ENCODE measurements at regions not wholly inside any gene's neighbourhood (a gene's known extent, or its start where the extent isn't known, plus 50 kb on each side); places are given as distances from the start of the nearest gene placed in this dataset.

DNA sequence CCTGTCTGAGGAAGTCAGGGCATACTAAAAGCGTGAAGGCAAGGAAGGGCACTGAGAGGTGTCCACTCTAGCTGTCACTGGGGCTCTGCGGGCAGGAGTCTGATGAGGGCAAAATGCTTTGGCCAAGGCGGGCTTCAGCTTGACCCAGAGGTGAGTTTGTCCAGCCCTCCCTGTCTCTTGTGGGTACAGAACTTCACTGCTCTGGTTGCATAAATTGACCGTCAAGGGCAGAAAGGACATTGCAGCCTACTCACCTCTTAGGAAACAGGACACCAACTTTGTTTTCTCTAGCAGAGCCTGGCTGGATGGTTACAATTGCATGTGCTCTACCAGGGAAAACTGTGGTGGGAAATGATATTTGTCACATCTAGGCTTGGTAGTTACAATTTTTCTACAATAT, 170.9 kb downstream of the TMEM38B start:
- no peaks in the 10 kb centered on the region for H3K4me1 ChIP-seq (ENCODE audit: control insufficient read depth, insufficient read depth, low read length, poor library complexity, severe bottlenecking)

DNA sequence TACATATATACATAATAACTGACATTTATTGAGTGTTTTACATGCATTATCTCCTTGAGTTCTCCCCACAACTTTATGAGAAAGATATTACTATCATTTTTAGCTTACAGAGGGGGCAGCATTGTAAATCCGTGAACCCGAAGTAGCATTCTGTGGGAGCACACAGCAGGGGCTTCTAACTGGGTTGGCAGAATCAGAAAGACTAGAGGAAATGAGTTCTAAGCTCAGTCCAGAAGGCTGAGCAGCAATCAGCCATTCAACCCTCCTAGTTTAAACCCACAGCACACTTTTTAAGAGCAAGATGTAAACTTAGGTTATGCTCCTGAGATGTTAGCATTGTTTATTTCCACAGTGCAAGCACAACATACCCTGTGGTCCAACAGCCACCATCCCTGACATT, 177.2 kb downstream of the TMEM38B start:
- no peaks in the 10 kb centered on the region for H3K36me3 Mint-ChIP-seq
- H3K4me1 Mint-ChIP-seq, result no peaks in the 10 kb centered on the region
- no peaks in the 10 kb centered on the region for H3K4me1 ChIP-seq (ENCODE audit: control insufficient read depth, insufficient read depth, low read length, poor library complexity, severe bottlenecking)
- peaks cover 2% of the 10 kb centered on the region for H3K27me3 ChIP-seq (ENCODE audit: control insufficient read depth, insufficient read depth, low read length)
- H3K4me3 Mint-ChIP-seq, result no peak overlapping the region
- H3K27ac Mint-ChIP-seq, result no peak overlapping the region
- DNase-seq (no peak), ATAC-seq (ENCODE audit: low read depth in 2 of 2) (no peak)
- H3K9me3 Mint-ChIP-seq, result peaks cover 0 to 3% (median 0%) of the 10 kb centered on the region in 7 donors
- no peaks in the 10 kb centered on the region for H3K36me3 ChIP-seq (ENCODE audit: control insufficient read depth, insufficient read depth, low read length)
- no peaks in the 10 kb centered on the region for H3K9me3 ChIP-seq (ENCODE audit: control insufficient read depth in 2 of 2, low read length in 2 of 2)
- H3K4me3 ChIP-seq (ENCODE audit: low read depth, low read length), result no peak overlapping the region
- no peak overlapping the region for H3K27ac ChIP-seq (ENCODE audit: insufficient read depth, low read length, poor library complexity, severe bottlenecking)
- no peaks in the 10 kb centered on the region for H3K27me3 Mint-ChIP-seq

More for the DNA sequence above, 170.9 kb downstream of the TMEM38B start:
- Mint-ChIP-seq H3K4me3 (no peak overlapping the region), H3K27me3 (no peaks in the 10 kb centered on the region), H3K27ac (no peak overlapping the region), H3K4me1 (no peaks in the 10 kb centered on the region), H3K36me3 (no peaks in the 10 kb centered on the region), H3K9me3 (peaks cover 0 to 8% (median 5%) of the 10 kb centered on the region in 7 donors)
- peaks cover 2% of the 10 kb centered on the region for H3K27me3 ChIP-seq (ENCODE audit: control insufficient read depth, insufficient read depth, low read length)
- no peak overlapping the region for H3K4me3 ChIP-seq (ENCODE audit: low read depth, low read length)
- no peaks in the 10 kb centered on the region for H3K9me3 ChIP-seq (ENCODE audit: control insufficient read depth in 2 of 2, low read length in 2 of 2)
- H3K36me3 ChIP-seq (ENCODE audit: control insufficient read depth, insufficient read depth, low read length), result no peaks in the 10 kb centered on the region
- H3K27ac ChIP-seq (ENCODE audit: insufficient read depth, low read length, poor library complexity, severe bottlenecking), result no peak overlapping the region
- ATAC-seq (ENCODE audit: low read depth in 2 of 2) (no peak), DNase-seq (no peak)

DNA sequence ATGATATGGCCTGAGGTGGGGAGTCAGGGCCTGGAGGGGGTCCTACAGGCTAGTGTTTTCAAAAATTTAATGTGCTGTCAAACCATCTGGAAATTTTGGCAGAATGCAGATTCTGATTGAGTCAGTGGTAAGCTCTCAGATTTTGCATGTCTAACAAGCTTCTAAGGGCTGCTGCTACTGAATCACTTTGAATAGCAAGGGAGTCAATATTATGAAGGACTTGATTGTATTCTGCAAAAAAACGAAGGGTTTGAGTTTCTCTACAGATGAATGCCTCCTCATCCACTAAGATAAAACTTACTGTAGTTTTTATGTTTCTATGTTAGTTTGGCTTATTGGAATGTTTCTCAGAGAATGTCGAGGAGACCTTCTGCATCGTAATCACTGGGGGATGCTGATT, 179.5 kb downstream of the TMEM38B start:
- Histone ChIP-seq H3K9me3 (ENCODE audit: control insufficient read depth in 2 of 2, low read length in 2 of 2) (no peaks in the 10 kb centered on the region), H3K4me1 (ENCODE audit: control insufficient read depth, insufficient read depth, low read length, poor library complexity, severe bottlenecking) (no peaks in the 10 kb centered on the region), H3K36me3 (ENCODE audit: control insufficient read depth, insufficient read depth, low read length) (no peaks in the 10 kb centered on the region), H3K27ac (ENCODE audit: insufficient read depth, low read length, poor library complexity, severe bottlenecking) (no peak overlapping the region), H3K4me3 (ENCODE audit: low read depth, low read length) (no peak overlapping the region), H3K27me3 (ENCODE audit: control insufficient read depth, insufficient read depth, low read length) (peaks cover 2% of the 10 kb centered on the region)
- no peaks in the 10 kb centered on the region for H3K4me1 Mint-ChIP-seq
- no peak overlapping the region for H3K27ac Mint-ChIP-seq
- no peaks in the 10 kb centered on the region for H3K36me3 Mint-ChIP-seq
- H3K9me3 Mint-ChIP-seq, result peaks cover 0 to 1% (median 0%) of the 10 kb centered on the region in 7 donors
- no peak for DNase-seq
- peaks cover 9% of the 10 kb centered on the region for H3K27me3 Mint-ChIP-seq
- H3K4me3 Mint-ChIP-seq, result no peak overlapping the region
- ATAC-seq (ENCODE audit: low read depth in 2 of 2), result no peak

DNA sequence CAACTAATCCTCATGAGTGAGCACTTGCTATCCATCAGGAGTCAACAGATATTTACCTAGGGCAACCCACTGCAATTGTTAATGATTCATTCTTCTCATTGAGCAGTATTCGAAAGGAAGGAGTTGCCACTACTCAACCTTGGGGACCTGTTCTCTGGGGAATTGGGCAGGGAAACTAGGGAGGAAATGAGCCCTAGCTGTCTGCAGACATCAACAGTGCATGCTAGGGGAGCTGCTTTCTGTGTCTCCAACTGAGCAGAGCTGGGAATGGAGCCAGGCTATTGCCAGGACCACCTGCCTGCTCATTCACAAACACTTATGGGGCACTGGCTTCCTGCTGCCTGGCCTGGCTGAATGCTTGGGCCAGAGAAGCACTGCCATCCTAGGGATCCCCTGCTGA, 183.4 kb downstream of the TMEM38B start:
- DNase-seq (no peak), ATAC-seq (ENCODE audit: low read depth in 2 of 2) (no peak)
- no peak overlapping the region for H3K4me3 ChIP-seq (ENCODE audit: low read depth, low read length)
- peaks cover 0 to 3% (median 0%) of the 10 kb centered on the region in 4 donors for H3K4me1 Mint-ChIP-seq
- no peak overlapping the region for H3K4me3 Mint-ChIP-seq
- H3K4me1 ChIP-seq (ENCODE audit: control insufficient read depth, insufficient read depth, low read length, poor library complexity, severe bottlenecking), result no peaks in the 10 kb centered on the region
- H3K27me3 Mint-ChIP-seq, result peaks cover 9% of the 10 kb centered on the region
- H3K9me3 Mint-ChIP-seq, result peaks cover 0 to 1% (median 0%) of the 10 kb centered on the region in 7 donors
- H3K36me3 Mint-ChIP-seq, result no peaks in the 10 kb centered on the region
- H3K36me3 ChIP-seq (ENCODE audit: control insufficient read depth, insufficient read depth, low read length), result no peaks in the 10 kb centered on the region
- no peak overlapping the region for H3K27ac ChIP-seq (ENCODE audit: insufficient read depth, low read length, poor library complexity, severe bottlenecking)
- no peak overlapping the region for H3K27ac Mint-ChIP-seq
- no peaks in the 10 kb centered on the region for H3K27me3 ChIP-seq (ENCODE audit: control insufficient read depth, insufficient read depth, low read length)
- no peaks in the 10 kb centered on the region for H3K9me3 ChIP-seq (ENCODE audit: control insufficient read depth in 2 of 2, low read length in 2 of 2)

DNA sequence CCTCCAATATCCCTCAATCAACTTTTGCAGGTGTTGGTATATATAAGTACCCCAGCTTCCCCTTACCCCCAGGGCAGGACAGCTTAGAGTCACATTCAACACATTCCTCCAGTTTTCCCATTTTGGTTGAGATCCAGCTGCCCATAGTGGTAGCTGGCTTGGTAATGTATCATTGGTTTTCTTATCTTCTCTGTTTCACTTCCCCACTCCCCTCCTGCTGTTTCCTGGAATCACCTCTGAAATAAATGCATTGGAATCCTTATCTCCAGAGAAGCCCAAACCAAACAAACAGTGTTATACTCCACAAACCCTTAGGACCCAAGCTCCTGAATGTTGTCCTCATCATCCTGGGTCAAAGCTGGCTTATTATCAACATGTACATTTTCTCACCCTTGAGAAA, 184.8 kb downstream of the TMEM38B start:
- Mint-ChIP-seq H3K4me1 (peaks cover 0 to 6% (median 5%) of the 10 kb centered on the region in 4 donors), H3K27ac (no peak overlapping the region), H3K9me3 (peaks cover 0 to 1% (median 0%) of the 10 kb centered on the region in 7 donors), H3K27me3 (peaks cover 9% of the 10 kb centered on the region), H3K4me3 (no peak overlapping the region), H3K36me3 (no peaks in the 10 kb centered on the region)
- Histone ChIP-seq H3K27me3 (ENCODE audit: control insufficient read depth, insufficient read depth, low read length) (no peaks in the 10 kb centered on the region), H3K4me3 (ENCODE audit: low read depth, low read length) (no peak overlapping the region), H3K4me1 (ENCODE audit: control insufficient read depth, insufficient read depth, low read length, poor library complexity, severe bottlenecking) (no peaks in the 10 kb centered on the region), H3K9me3 (ENCODE audit: control insufficient read depth in 2 of 2, low read length in 2 of 2) (no peaks in the 10 kb centered on the region), H3K27ac (ENCODE audit: insufficient read depth, low read length, poor library complexity, severe bottlenecking) (no peak overlapping the region), H3K36me3 (ENCODE audit: control insufficient read depth, insufficient read depth, low read length) (no peaks in the 10 kb centered on the region)
- DNase-seq (no peak), ATAC-seq (ENCODE audit: low read depth in 2 of 2) (no peak)

DNA sequence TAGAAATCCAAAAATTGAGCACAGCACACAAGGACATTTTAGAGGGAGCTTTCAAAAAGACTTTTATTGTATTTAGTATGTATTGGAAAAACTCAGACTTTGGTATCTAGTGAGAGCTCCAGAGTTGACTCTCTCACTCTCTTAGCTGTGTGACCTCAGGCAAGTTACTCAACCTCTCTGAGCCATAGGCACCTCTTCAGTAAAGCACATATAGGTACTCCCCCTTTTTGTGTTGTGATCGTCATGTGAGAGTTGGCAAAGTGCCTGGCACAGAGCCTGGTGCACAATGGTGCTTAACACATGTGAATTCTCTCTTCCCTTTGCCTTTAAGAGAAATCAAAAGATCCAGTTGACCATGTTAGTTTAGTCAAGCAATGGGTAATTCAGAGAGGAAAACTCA, 186.2 kb downstream of the TMEM38B start:
- H3K27ac Mint-ChIP-seq, result no peak overlapping the region
- no peaks in the 10 kb centered on the region for H3K27me3 ChIP-seq (ENCODE audit: control insufficient read depth, insufficient read depth, low read length)
- no peaks in the 10 kb centered on the region for H3K9me3 ChIP-seq (ENCODE audit: control insufficient read depth in 2 of 2, low read length in 2 of 2)
- H3K4me3 Mint-ChIP-seq, result no peak overlapping the region
- H3K36me3 ChIP-seq (ENCODE audit: control insufficient read depth, insufficient read depth, low read length), result no peaks in the 10 kb centered on the region
- no peaks in the 10 kb centered on the region for H3K4me1 ChIP-seq (ENCODE audit: control insufficient read depth, insufficient read depth, low read length, poor library complexity, severe bottlenecking)
- ATAC-seq (ENCODE audit: low read depth in 2 of 2) (no peak), DNase-seq (no peak)
- H3K36me3 Mint-ChIP-seq, result no peaks in the 10 kb centered on the region
- H3K27me3 Mint-ChIP-seq, result peaks cover 9% of the 10 kb centered on the region
- peaks cover 0 to 9% (median 9%) of the 10 kb centered on the region in 4 donors for H3K4me1 Mint-ChIP-seq
- H3K27ac ChIP-seq (ENCODE audit: insufficient read depth, low read length, poor library complexity, severe bottlenecking), result no peak overlapping the region
- H3K9me3 Mint-ChIP-seq, result peaks cover 0 to 1% (median 0%) of the 10 kb centered on the region in 7 donors
- H3K4me3 ChIP-seq (ENCODE audit: low read depth, low read length), result no peak overlapping the region

DNA sequence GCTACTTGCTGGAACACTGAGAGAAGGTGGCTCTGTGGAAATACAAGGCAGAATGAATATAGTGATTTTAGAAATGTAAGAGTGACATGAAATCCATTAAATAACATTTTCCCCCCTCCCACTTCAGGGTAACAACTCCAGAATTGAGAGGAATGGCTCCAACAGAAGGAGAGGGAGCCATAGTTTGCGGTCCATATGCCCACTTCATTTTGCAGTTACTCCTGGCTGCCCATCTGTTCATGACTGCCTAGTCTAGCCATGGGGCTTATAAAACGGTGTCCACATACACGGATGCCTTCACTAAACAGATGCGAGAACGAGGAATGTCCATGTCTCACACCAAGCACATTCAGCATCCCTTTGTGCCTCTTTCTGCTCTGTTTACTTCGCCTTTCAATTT, 186.7 kb downstream of the TMEM38B start:
- DNase-seq, result no peak

DNA sequence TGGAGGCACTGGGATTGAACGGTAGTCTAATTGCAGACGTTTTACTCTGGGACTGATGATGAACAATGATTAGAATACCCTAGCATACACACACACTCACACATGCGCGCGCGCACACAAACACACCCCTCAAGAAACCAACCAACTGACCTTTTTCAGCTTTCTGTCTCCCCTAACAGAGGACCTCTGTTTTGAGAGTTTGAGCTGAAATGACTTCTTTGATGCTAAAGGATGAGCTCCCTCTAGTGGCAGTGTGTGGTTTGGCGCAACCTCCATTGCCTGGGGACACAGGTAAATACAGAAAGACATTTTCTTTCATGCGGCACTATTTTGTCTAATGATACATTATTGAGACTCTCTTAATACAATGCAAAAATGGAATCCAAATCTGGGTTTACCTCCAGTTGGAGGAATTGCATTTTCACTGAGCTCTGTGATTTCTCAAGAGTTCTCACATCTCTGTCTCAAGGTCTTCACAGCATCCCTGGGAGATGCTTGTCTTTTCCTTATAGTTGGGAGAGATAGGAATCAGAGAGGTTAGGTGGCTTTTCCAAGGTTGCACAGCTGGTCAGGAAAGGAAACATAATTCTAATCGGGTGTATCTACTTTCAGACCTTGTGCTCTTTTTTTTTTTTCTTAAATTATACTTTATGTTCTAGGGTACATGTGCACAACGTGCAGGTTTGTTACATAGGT, 187.5 kb downstream of the TMEM38B start:
- Mint-ChIP-seq H3K4me1 (peaks cover 7 to 16% (median 9%) of the 10 kb centered on the region in 4 donors), H3K9me3 (no peaks in the 10 kb centered on the region), H3K27ac (no peak overlapping the region), H3K27me3 (peaks cover 7% of the 10 kb centered on the region), H3K36me3 (no peaks in the 10 kb centered on the region), H3K4me3 (no peak overlapping the region)
- Histone ChIP-seq H3K27me3 (ENCODE audit: control insufficient read depth, insufficient read depth, low read length) (no peaks in the 10 kb centered on the region), H3K4me3 (ENCODE audit: low read depth, low read length) (no peak overlapping the region), H3K27ac (ENCODE audit: insufficient read depth, low read length, poor library complexity, severe bottlenecking) (no peak overlapping the region), H3K4me1 (ENCODE audit: control insufficient read depth, insufficient read depth, low read length, poor library complexity, severe bottlenecking) (no peaks in the 10 kb centered on the region), H3K36me3 (ENCODE audit: control insufficient read depth, insufficient read depth, low read length) (no peaks in the 10 kb centered on the region), H3K9me3 (ENCODE audit: control insufficient read depth in 2 of 2, low read length in 2 of 2) (no peaks in the 10 kb centered on the region)
- DNase-seq (peak; percentile 15 to 77 (median 36)), ATAC-seq (ENCODE audit: low read depth in 2 of 2) (no peak)

More for the DNA sequence above, 186.7 kb downstream of the TMEM38B start:
- Mint-ChIP-seq H3K9me3 (peaks cover 0 to 1% (median 0%) of the 10 kb centered on the region in 7 donors), H3K4me3 (no peak overlapping the region), H3K36me3 (no peaks in the 10 kb centered on the region), H3K27ac (no peak overlapping the region), H3K4me1 (peaks cover 2 to 15% (median 9%) of the 10 kb centered on the region in 4 donors), H3K27me3 (peaks cover 9% of the 10 kb centered on the region)
- H3K4me1 ChIP-seq (ENCODE audit: control insufficient read depth, insufficient read depth, low read length, poor library complexity, severe bottlenecking), result no peaks in the 10 kb centered on the region
- no peak overlapping the region for H3K4me3 ChIP-seq (ENCODE audit: low read depth, low read length)
- H3K27ac ChIP-seq (ENCODE audit: insufficient read depth, low read length, poor library complexity, severe bottlenecking), result no peak overlapping the region
- H3K9me3 ChIP-seq (ENCODE audit: control insufficient read depth in 2 of 2, low read length in 2 of 2), result no peaks in the 10 kb centered on the region
- H3K36me3 ChIP-seq (ENCODE audit: control insufficient read depth, insufficient read depth, low read length), result no peaks in the 10 kb centered on the region
- ATAC-seq (ENCODE audit: low read depth in 2 of 2), result no peak
- H3K27me3 ChIP-seq (ENCODE audit: control insufficient read depth, insufficient read depth, low read length), result no peaks in the 10 kb centered on the region
